ENCODE measurements at regions not wholly inside any gene's neighbourhood (a gene's known extent, or its start where the extent isn't known, plus 50 kb on each side); places are given as distances from the start of the nearest gene placed in this dataset.

DNA sequence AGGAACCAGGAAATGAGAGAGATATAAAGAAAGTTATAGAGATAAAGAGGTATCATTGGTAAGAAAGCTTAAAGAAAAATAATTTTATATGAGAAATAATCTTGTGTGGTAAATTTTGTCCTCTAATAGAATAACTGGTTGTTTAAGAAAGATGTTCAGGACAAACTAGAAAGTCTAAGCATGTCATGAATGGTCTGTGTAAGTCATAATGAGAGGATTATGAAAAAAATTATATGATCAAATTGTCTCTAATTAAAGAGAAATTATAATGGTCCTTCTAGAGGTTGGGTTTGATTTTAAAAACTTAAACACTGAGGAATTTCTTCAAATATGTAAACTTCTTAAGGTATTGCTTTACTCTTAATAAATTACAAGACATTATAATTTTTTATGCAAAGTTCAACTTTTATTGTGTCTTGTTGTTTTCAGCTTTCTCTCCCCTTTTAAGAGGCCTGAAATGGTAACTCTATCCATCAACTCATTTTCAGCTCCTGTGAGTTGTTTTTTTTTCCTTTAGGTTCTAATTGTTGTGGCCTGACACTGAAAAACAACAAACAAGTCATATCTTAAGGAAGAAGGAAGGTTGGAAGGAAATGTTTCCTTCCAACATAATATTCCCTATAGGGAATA is 88.2 kb upstream of the CNOT2 start:
- Mint-ChIP-seq H3K4me3 (no peak overlapping the region), H3K4me1 (no peaks in the 10 kb centered on the region), H3K27ac (no peak overlapping the region), H3K36me3 (no peaks in the 10 kb centered on the region), H3K27me3 (no peaks in the 10 kb centered on the region), H3K9me3 (peaks cover 3 to 18% (median 8%) of the 10 kb centered on the region in 3 donors)

DNA sequence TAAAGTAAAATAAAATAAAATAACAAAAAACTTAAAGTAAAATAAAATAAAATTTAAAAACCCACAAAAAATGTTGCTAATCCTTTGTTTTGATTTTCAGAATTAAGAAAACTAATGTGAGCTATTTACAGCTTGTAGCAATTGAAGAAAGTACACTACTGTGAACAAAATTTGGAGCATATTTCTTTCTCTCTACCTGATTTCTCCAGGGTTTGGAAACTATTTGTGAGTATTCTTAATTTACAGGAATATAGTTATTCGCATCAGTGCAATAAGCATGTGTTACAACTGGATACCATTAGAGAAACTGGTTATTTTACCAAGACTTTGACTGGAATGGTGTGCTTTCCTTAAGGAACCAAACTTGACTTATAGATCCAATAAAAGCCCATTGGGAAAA is 86.1 kb upstream of the CNOT2 start:
- H3K36me3 Mint-ChIP-seq, result no peaks in the 10 kb centered on the region
- no peak overlapping the region for H3K4me3 Mint-ChIP-seq
- H3K9me3 Mint-ChIP-seq, result peaks cover 11 to 23% (median 11%) of the 10 kb centered on the region in 3 donors
- H3K27ac Mint-ChIP-seq, result no peak overlapping the region
- no peaks in the 10 kb centered on the region for H3K27me3 Mint-ChIP-seq
- H3K4me1 Mint-ChIP-seq, result no peaks in the 10 kb centered on the region

DNA sequence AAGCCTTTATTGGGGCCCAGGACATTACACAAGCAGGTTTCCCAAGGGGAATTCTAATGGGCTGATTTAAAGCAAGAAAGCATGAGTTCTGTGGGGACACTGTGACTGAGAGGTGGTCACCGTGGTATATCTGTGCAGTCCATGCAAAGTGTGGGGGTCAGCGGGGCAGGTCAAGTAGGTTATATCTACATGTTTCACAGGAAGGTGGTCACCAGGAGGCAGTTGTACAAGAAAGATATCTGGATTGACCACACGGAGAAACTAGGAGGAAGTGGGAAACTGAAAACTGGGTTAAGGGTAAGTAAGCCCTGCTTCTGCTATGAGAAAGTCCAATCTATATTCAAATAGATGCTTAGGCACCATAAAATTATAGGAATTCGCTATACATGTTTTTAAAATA is 77.8 kb upstream of the CNOT2 start:
- Mint-ChIP-seq H3K4me1 (no peaks in the 10 kb centered on the region), H3K27ac (peak overlapping the region in 1 of 3 donors; percentile 5), H3K27me3 (no peaks in the 10 kb centered on the region), H3K9me3 (peaks cover 3 to 8% (median 5%) of the 10 kb centered on the region in 3 donors), H3K36me3 (no peaks in the 10 kb centered on the region), H3K4me3 (no peak overlapping the region)

DNA sequence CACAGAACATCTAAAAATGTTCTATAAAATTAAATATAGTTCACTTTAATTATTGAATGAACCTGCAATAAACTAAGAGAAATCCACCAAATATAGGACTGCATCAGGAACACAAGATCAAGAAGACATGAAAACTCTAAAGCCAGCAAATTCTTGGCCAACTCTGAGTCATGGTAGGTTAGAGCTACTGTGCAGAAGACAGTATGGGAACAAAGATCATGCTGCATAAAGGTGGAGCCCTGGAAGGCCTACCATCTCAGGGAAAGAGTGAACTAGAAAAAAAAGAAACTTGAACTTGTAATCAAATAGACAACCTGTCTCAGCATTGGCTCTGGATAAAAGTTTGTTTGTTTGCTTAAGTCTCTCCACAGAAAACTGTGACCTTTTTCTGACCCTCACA is 66.9 kb upstream of the CNOT2 start:
- Mint-ChIP-seq H3K9me3 (peaks cover 0 to 6% (median 0%) of the 10 kb centered on the region in 3 donors), H3K36me3 (peaks cover 2% of the 10 kb centered on the region), H3K4me1 (no peaks in the 10 kb centered on the region), H3K27me3 (no peaks in the 10 kb centered on the region), H3K27ac (no peak overlapping the region), H3K4me3 (no peak overlapping the region)

DNA sequence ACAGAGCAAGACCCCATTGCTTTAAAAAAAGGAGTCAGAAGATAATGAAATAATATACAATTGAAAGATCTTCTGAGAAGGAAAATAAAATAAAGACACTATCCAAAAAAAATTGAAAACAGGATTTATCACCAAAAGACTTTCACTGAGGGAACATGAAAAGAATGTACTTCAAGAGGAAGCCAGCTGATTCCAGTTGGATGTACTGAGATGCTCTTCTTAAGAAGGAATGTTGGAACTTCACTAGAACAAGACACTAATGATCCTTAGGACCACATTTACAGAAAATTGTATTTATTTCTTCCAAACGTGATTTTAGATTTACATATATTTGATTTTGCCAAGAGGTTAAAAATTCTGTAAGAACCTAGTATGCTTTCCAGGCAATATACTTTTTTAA is 65.6 kb upstream of the CNOT2 start:
- H3K36me3 Mint-ChIP-seq, result peaks cover 2% of the 10 kb centered on the region
- no peaks in the 10 kb centered on the region for H3K27me3 Mint-ChIP-seq
- H3K4me3 Mint-ChIP-seq, result no peak overlapping the region
- H3K27ac Mint-ChIP-seq, result no peak overlapping the region
- no peaks in the 10 kb centered on the region for H3K4me1 Mint-ChIP-seq
- peaks cover 2 to 6% (median 2%) of the 10 kb centered on the region in 3 donors for H3K9me3 Mint-ChIP-seq

DNA sequence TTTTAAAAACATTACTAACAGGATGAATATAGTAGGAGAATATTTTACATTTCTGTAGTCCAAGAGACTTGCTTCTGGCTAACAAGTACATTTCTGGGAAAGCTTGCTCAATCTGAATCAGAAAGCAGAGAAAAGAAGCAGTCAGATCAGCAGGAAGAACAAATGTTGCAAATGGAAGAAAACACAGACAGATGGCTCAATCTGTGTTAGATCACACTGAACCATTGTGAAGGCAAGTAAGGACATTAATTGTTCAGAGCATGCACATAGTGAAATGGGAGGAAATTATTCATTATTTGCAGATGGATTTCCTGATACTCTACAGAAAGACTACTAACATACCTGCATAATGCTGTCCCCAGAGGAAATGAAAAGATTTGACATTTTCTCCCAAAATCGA is 65.2 kb upstream of the CNOT2 start:
- no peak overlapping the region for H3K27ac Mint-ChIP-seq
- H3K4me3 Mint-ChIP-seq, result no peak overlapping the region

DNA sequence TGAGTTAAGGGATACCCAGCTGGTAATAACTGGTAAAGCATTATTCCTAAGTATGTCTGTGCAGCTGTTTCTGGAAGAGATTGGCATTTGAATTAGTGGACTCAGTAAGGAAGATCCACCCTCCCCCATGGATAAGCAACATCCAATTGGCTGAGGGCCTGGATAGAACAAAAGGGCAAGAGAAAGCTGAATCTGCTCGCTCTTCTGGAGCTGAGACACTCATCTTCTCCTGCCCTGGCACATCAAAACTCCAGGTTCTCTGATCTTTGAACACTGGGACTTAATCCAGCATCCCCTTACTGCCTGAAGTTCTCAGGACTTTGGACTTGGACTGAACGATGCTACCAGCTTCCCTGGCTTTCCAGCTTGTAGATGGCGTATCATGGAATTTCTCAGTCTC is 63.1 kb upstream of the CNOT2 start:
- Mint-ChIP-seq H3K27me3 (no peaks in the 10 kb centered on the region), H3K9me3 (peaks cover 2 to 6% (median 2%) of the 10 kb centered on the region in 3 donors), H3K4me1 (no peaks in the 10 kb centered on the region), H3K27ac (no peak overlapping the region), H3K36me3 (peaks cover 2% of the 10 kb centered on the region), H3K4me3 (no peak overlapping the region)

More for the DNA sequence above, 65.2 kb upstream of the CNOT2 start:
- H3K36me3 Mint-ChIP-seq, result peaks cover 2% of the 10 kb centered on the region
- peaks cover 2 to 6% (median 2%) of the 10 kb centered on the region in 3 donors for H3K9me3 Mint-ChIP-seq
- H3K4me1 Mint-ChIP-seq, result no peaks in the 10 kb centered on the region
- no peaks in the 10 kb centered on the region for H3K27me3 Mint-ChIP-seq

DNA sequence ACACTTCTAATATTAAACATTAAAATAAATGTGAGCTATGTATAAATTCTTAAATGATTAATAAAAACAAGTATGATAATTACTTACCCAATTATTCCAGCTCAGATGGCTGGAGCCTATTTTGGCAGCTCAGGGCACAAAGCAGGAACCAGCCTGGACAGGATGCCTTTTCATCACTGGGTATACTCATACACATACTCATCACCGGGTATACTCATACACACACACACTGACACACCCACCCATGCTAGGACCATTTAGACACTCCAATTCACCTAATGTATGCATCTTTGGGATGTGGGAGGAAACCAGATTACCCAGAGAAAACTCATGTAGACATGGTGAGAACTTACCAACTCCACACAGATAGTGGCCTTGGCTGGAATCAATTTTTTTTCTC is 57.9 kb upstream of the CNOT2 start:
- peaks cover 0 to 2% (median 2%) of the 10 kb centered on the region in 3 donors for H3K9me3 Mint-ChIP-seq
- H3K4me1 Mint-ChIP-seq, result no peaks in the 10 kb centered on the region
- no peaks in the 10 kb centered on the region for H3K27me3 Mint-ChIP-seq

DNA sequence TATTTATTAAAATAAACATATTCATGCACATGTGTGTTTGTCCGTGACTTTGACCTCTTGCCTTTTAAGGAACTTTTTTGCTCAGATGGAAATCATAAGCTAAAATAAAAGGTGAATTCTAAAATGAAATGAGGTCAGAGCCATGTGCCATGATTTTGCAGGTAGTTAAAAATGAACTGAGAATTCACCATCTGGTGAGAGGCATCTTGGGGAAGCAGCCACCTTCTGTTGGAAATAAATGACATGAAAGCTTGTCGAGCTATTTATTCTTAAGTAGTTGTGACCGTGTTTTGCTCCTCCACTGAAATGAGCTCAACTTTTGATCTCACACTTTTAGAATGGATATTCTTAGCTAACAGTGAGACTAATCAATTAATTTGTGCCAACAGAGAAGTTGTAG is 56.8 kb upstream of the CNOT2 start:
- no peaks in the 10 kb centered on the region for H3K27me3 Mint-ChIP-seq
- peaks cover 0 to 2% (median 2%) of the 10 kb centered on the region in 3 donors for H3K9me3 Mint-ChIP-seq
- H3K27ac Mint-ChIP-seq, result no peak overlapping the region
- H3K4me3 Mint-ChIP-seq, result no peak overlapping the region
- H3K4me1 Mint-ChIP-seq, result no peaks in the 10 kb centered on the region
- no peaks in the 10 kb centered on the region for H3K36me3 Mint-ChIP-seq

More for the DNA sequence above, 57.9 kb upstream of the CNOT2 start:
- Mint-ChIP-seq H3K27ac (no peak overlapping the region), H3K36me3 (no peaks in the 10 kb centered on the region), H3K4me3 (no peak overlapping the region)

DNA sequence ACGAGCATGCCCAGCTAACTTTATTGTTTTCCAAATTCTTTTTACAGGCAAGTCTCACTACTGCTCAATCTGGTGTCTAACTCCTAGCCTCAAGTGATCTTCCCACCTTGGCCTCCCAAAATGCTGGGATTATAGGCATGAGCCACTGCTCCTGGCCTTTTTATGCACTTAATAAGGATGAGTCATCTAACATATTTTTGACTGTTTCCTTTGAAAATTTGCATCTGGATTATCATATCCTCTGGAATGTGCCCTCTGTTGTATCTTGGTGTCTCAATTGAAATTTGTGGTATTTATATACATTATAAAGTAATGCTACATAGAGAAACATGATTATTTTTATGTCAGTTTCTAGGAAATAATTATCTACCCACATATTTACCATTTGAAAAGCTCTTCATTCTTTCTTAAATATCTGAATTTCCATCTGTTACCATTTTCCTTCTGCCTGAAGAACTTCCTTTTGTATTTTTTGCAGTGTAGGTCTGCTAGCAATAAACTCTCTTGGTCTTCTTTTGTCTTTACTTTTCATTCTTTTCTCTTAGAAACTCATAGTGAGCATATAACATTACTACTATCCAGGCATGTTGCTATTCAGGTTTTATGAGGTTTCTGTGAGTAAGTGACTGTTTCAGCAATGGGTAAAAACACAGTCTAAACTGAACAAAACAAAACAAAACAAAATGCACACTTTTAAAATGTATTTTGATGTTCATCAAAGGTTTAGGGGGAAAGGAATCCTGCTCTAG is 52.8 kb upstream of the CNOT2 start:
- Mint-ChIP-seq H3K9me3 (no peaks in the 10 kb centered on the region), H3K27me3 (no peaks in the 10 kb centered on the region), H3K4me1 (no peaks in the 10 kb centered on the region), H3K27ac (peak overlapping the region in 1 of 3 donors; percentile 41), H3K4me3 (no peak overlapping the region), H3K36me3 (no peaks in the 10 kb centered on the region)
